Mucosa of descending colon (tissue), 3 donors: ENCODE measurements at regions not wholly inside any gene's neighbourhood (a gene's known extent, or its start where the extent isn't known, plus 50 kb on each side); places are given as distances from the start of the nearest gene placed in this dataset. TPM values are rescaled to one million over a fixed set of nuclear protein-coding genes. Genes with fewer than 3 reads are reported as not detected.

Experiments
- ATAC-seq: fragments of 200-7000 bp; cut with Tn5 transposase; one replicate; pipeline ENCODE4 v1.9.1; 2020; ENCODE audit warnings: mild to moderate bottlenecking, moderate library complexity
- DNase-seq, 3 donors: peaks; one replicate each; pipeline ENCODE4 v3.0.0-alpha.2; 2020
- H3K36me3 ChIP-seq: fragments of 200-600 bp; one replicate; pipeline ENCODE4 v1.8.0; 2021; ENCODE audit warnings: low read depth, mild to moderate bottlenecking
- H3K4me1 ChIP-seq: fragments of 200-600 bp; one replicate; pipeline ENCODE4 v1.8.0; 2021; ENCODE audit warnings: low read depth, mild to moderate bottlenecking
- H3K4me3 ChIP-seq: fragments of 200-600 bp; one replicate; pipeline ENCODE4 v1.8.0; 2021; ENCODE audit warnings: mild to moderate bottlenecking
- H3K9me3 ChIP-seq: fragments of 200-600 bp; one replicate; pipeline ENCODE4 v1.8.0; 2021; ENCODE audit warnings: mild to moderate bottlenecking
- intact Hi-C, 2 donors: fragments of 100-400 bp; cut with DNase I in 1 of 2; cut with micrococcal nuclease in 1 of 2; formaldehyde crosslinking; loops; one replicate each; pipeline versions ENCODE4 v1.11.0 to v1.11.1; 2022; cut with DNase I, micrococcal nuclease
- microRNA-seq: library from miRNA; unstranded; fragments of <30 nt; microRNA quantifications from one replicate; pipeline ENCODE4, GENCODE V29; 2019
- TF ChIP-seq, protein P1 (sequence below): fragments of 200-600 bp; IDR thresholded peaks from one replicate; pipeline ENCODE4 v1.8.0; 2022; ENCODE audit warnings: antibody characterized with exemption, mild to moderate bottlenecking
- donor health status: DM: no; HTN: no; CAD: no; lungs with moderate emphysema.
- donor health status: DM: no; HTN: no; CAD: no.
- donor health status: DM: no; HTN: yes; CAD: no.

DNA sequence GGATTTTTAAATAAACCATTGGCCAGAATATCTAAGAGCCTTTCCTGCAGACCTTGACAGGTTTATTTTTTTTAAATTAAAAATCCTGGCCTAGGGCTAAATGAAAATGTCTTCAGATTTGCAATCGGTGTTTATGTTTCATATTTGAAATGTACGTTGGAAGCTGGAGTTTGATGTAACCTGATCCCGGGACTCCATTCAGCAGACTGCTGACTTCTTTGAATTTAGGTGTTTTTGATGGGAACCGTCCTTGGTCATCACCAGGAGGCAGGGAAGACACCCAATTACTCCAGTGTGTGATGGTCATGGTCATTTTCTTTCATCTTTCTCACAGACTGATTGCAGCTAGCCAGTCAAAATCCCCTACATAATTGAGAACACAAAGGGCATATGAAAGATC, 60.1 kb upstream of the BRINP1 start:
- H3K36me3 ChIP-seq, result no peaks in the 10 kb centered on the region
- TF ChIP-seq, protein P1, sequence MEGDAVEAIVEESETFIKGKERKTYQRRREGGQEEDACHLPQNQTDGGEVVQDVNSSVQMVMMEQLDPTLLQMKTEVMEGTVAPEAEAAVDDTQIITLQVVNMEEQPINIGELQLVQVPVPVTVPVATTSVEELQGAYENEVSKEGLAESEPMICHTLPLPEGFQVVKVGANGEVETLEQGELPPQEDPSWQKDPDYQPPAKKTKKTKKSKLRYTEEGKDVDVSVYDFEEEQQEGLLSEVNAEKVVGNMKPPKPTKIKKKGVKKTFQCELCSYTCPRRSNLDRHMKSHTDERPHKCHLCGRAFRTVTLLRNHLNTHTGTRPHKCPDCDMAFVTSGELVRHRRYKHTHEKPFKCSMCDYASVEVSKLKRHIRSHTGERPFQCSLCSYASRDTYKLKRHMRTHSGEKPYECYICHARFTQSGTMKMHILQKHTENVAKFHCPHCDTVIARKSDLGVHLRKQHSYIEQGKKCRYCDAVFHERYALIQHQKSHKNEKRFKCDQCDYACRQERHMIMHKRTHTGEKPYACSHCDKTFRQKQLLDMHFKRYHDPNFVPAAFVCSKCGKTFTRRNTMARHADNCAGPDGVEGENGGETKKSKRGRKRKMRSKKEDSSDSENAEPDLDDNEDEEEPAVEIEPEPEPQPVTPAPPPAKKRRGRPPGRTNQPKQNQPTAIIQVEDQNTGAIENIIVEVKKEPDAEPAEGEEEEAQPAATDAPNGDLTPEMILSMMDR, result no peak
- DNase-seq, result no peak
- H3K9me3 ChIP-seq, result peaks cover 6% of the 10 kb centered on the region
- no peak for ATAC-seq
- H3K4me1 ChIP-seq, result no peaks in the 10 kb centered on the region
- intact Hi-C loops, result no loop called here
- H3K4me3 ChIP-seq, result no peak overlapping the region

DNA sequence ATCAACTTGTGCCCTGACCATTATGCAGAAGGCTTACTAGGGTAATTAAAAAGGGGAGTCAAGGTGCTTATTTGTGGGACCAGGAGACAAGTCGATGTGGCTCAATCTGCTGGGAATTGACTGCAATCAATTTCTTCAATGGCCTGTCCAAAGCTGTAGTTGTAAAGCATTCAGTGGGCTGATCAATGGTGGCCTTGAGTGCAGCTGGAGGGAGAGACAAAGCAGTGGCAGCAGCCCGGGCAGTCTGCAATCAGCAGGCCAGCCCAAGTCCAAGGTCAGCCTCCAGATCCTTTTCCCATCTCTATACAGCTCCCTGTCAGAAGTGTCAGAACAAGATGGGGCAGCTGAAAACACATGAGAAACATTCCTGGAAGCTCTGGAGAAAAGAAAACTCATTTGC, 51.0 kb upstream of the BRINP1 start:
- TF ChIP-seq, protein P1, result no peak
- Histone ChIP-seq H3K9me3 (no peaks in the 10 kb centered on the region), H3K4me1 (no peaks in the 10 kb centered on the region), H3K36me3 (no peaks in the 10 kb centered on the region), H3K4me3 (no peak overlapping the region)
- ATAC-seq, result no peak
- DNase-seq, result no peak
- intact Hi-C loops, result no loop called here

Small RNAs in the stretch of these regions (microRNA-seq; reads per million reads assigned to microRNA genes)
- not detected for gene MIR147A
